GM13977 (cell line): ENCODE measurements at regions not wholly inside any gene's neighbourhood (a gene's known extent, or its start where the extent isn't known, plus 50 kb on each side); places are given as distances from the start of the nearest gene placed in this dataset.

Experiments
- DNase-seq: peaks from one replicate; pipeline ENCODE4 v3.0.0; 2012; ENCODE audit warnings: low spot score
- CTCF ChIP-seq: IDR thresholded peaks from 2 replicates; pipeline ENCODE4 v1.5.1; 2012; ENCODE audit warnings: mild to moderate bottlenecking, control low read depth; ENCODE audit not compliant: insufficient read depth; ENCODE audit errors: extremely low read depth, missing control alignments
- in situ Hi-C: fragments of 300-500 bp; cut with MboI; formaldehyde crosslinking; loops from one replicate; pipeline ENCODE4 v1.12.0; 2022; ENCODE audit warnings: low sequenced_read_pairs, low pct_unique_long_range_greater_than_20kb, mixed read lengths, inconsistent platforms; ENCODE audit not compliant: unreplicated experiment

GRCh38 chrX:122091571-122091970 is 1044.2 kb downstream of the GLUD2 start:
- no peak for TF ChIP-seq CTCF
- no peak for DNase-seq
- in situ Hi-C loops: no loop called here

- in situ Hi-C loops: no loop called here
- no peak for TF ChIP-seq CTCF
- DNase-seq: no peak
These were observed 1045.0 kb downstream of the GLUD2 start for GRCh38 chrX:122092360-122092759.

- in situ Hi-C loops: no loop called here
- TF ChIP-seq CTCF: no peak
- no peak for DNase-seq
These were observed 1045.6 kb downstream of the GLUD2 start for GRCh38 chrX:122092978-122093377.

- TF ChIP-seq CTCF: no peak
- DNase-seq: no peak
- in situ Hi-C loops: no loop called here
These were observed 1047.2 kb downstream of the GLUD2 start for GRCh38 chrX:122094611-122095010.

- no peak for TF ChIP-seq CTCF
- in situ Hi-C loops: no loop called here
- DNase-seq: no peak
These were observed 1066.0 kb downstream of the GLUD2 start for GRCh38 chrX:122113376-122113775.

GRCh38 chrX:122113896-122114295 is 1066.5 kb downstream of the GLUD2 start:
- in situ Hi-C loops: no loop called here

More at GRCh38 chrX:122113896-122114295, 1066.5 kb downstream of the GLUD2 start:
- TF ChIP-seq CTCF: no peak
- DNase-seq: no peak
